K562 (cell line): ENCODE measurements at regions not wholly inside any gene's neighbourhood (a gene's known extent, or its start where the extent isn't known, plus 50 kb on each side); places are given as distances from the start of the nearest gene placed in this dataset.

Source experiments
- CBX2 ChIP-seq: fragments of 200-600 bp; sonication (generic); IDR thresholded peaks from one replicate; pipeline ENCODE4 v1.6.1; 2012; ENCODE audit warnings: mild to moderate bottlenecking, low read length, inconsistent platforms; ENCODE audit not compliant: insufficient read depth, poor library complexity, severe bottlenecking
- CTCF ChIP-seq, 3 experiments: IDR thresholded peaks in 2 of 3; conservative IDR thresholded peaks in 1 of 3; 2 replicates each; pipeline ENCODE4 v1.5.1; 2011 to 2012; ENCODE audit warnings: low read length in 3 of 3, mild to moderate bottlenecking in 3 of 3, control low read depth in 2 of 3, improper control_type of control experiment in 1 of 3, inconsistent platforms in 1 of 3, low read depth in 1 of 3, mixed read lengths in 1 of 3, moderate library complexity in 1 of 3; ENCODE audit not compliant: insufficient read depth in 2 of 3
- HIVEP1 ChIP-seq: fragments of 250-450 bp; sonication (Bioruptor Pico); IDR thresholded peaks from 2 replicates; pipeline ENCODE4 v1.4.0; 2020; ENCODE audit warnings: mild to moderate bottlenecking
- NRF1 ChIP-seq, 2 experiments: fragments of 450-650 bp; IDR thresholded peaks in 1 of 2; conservative IDR thresholded peaks in 1 of 2; 2 replicates each; pipeline ENCODE4 v1.6.1; 2014; ENCODE audit warnings: mild to moderate bottlenecking in 2 of 2
- ZEB2 ChIP-seq: fragments of 450-650 bp; IDR thresholded peaks from 2 replicates; pipeline ENCODE4 v1.6.1; 2016
- ZFX ChIP-seq: sonication (generic); formaldehyde crosslinking; IDR thresholded peaks from 2 replicates; pipeline ENCODE4 v1.8.0; 2022; ENCODE audit warnings: mild to moderate bottlenecking, missing genetic modification reagents, moderate library complexity

- TF ChIP-seq HIVEP1 = no peak
- TF ChIP-seq CBX2 = no peak
- no peak for TF ChIP-seq ZFX (CRISPR knock-in tag)
- no peak for TF ChIP-seq NRF1 (conservative IDR thresholded peaks at IDR 0.05 in 1 of 2, IDR thresholded peaks at IDR 0.05 in 1 of 2)
- no peak for TF ChIP-seq ZEB2
- TF ChIP-seq CTCF (IDR thresholded peaks at IDR 0.05 in 2 of 3, conservative IDR thresholded peaks at IDR 0.05 in 1 of 3; ENCODE audit: insufficient read depth in 2 of 3, low read depth in 1 of 3, low read length in 3 of 3) = no peak
Measured at GRCh38 chr13:72590091-72590740, 137.2 kb downstream of the MZT1 start.
